ENCODE measurements at regions not wholly inside any gene's neighbourhood (a gene's known extent, or its start where the extent isn't known, plus 50 kb on each side); places are given as distances from the start of the nearest gene placed in this dataset.
"Not testable (repeated sequence)": the region's sequence is repeated elsewhere in the genome, so short reads cannot be mapped to it uniquely, and the experiment has no call there.

GRCh38 chr5:18992264-18992663 lies 995.7 kb downstream of the CDH18 start:
- no peak for DNase-seq

DNA sequence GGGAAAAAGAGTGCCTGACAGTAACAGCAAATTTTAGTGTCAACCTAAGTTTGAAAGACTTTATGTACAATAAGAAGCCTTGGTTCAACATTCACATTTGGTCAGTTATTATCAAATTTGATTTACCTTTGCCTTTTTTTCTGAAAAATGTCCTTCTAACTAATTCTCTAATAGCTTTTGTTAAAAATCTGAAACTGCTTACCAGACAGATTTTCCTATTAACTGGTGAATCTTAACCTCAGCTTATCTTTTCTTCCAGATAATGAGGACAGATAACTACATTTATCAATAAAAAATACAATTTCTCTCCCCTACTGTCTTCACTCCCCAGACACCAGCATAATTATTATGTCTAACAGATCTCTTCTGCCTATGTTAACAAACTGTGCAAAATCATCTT lies 988.5 kb downstream of the CDH18 start:
- DNase-seq: no peak

DNA sequence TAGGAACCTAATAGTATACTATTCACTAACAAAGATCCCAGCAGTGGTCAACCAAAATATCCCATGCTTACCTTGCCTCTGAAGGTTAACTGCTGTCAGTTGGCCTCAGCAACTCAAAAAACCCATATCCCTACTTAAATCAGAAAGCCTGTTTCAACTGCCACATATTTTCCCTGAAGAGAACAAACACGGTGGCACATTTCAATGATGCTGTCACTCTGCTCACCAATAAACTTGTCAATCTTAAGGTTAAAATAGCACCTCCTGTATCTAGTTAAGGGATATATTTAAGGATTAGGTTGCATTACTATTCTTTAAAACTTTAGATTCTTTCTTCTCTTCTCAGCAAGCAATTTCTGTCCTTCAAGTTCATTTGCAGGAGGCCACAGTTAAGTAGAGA lies 986.9 kb downstream of the CDH18 start:
- DNase-seq: no peak

DNA sequence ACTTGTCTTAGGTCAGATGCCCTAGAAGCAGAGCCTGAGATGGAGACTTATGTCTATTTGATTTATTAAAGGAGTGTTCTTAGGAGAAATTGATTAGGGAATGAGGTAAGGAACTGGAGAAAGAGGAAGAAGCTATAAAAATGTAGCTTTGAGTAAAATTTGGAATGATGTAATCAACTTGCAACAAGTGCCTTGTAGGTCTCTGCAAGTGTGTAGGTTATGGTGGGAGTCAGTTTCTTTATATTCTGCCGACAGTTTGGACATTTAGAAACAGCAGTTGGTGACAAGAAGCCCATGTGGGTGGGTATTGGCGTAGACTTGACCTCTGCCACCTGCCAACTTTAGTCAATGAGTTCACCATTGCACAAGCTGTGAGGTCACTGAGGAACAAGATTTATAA lies 986.5 kb downstream of the CDH18 start:
- DNase-seq: no peak

GRCh38 chr5:19002111-19002510 lies 985.9 kb downstream of the CDH18 start:
- no peak for DNase-seq

DNA sequence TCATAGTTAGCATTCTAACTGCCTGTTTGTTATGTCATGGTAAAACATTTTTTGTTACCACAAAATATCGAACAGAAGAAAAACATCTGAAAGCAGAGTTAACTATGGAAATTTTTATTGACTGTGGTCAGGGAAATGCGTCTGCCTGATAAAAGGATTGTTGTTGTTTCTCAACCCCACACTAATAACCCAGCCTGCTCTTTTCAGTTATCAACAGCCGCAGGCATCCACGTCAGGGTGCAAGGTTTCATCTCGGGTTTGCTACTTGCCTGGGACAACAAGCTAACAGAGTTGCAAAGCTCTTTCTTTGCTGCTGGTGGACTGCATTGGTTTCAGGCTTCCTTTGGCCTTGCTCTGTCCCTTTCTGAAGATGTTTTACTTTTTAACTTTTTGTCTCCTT lies 969.2 kb downstream of the CDH18 start:
- no peak for DNase-seq

DNA sequence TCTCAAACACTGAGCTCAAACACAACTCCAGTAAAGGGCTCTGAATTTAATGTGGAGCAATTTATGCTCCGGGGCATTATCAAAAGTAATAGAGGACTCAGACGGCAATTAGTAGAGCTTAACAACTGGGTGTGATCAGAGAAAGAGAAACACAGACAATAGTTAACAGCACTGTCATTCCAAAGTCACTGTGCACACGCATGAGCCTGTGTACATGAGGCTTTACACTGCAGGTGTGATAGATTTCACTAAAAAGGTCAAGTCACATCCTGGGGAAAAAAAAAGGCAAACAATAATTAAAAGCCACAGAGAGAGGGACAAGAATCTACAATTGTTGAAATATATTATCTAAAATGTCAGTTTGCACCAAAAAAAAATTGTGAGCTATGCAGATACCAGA lies 956.5 kb downstream of the CDH18 start:
- no peak for DNase-seq

- no peak for DNase-seq
Observed at GRCh38 chr5:19035816-19036215, 952.2 kb downstream of the CDH18 start.

DNA sequence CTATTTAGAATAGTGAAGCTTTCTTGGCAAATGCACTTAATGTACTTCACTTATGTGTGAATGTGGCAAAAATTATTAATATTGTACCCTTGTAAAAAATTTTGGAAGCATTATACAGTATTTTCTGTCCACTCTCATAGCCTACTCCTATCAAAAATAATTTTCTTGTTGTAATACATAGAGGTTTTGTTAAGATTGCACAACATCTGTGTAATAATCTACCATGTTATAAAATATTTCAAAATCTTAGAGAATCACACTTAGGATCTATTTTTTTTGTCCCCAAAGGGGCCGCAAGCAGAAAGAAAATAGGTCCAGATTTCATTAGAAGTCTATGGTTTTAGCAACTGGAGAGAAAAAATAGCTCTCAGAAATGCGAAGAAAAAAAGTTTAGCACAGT lies 945.9 kb downstream of the CDH18 start:
- DNase-seq: no peak

GRCh38 chr5:19044311-19044710 lies 943.7 kb downstream of the CDH18 start:
- no peak for DNase-seq

GRCh38 chr5:19044931-19045695 lies 942.9 kb downstream of the CDH18 start:
- no peak for DNase-seq

GRCh38 chr5:19047277-19047676 lies 940.7 kb downstream of the CDH18 start:
- DNase-seq: no peak

GRCh38 chr5:19048726-19049125 lies 939.3 kb downstream of the CDH18 start:
- DNase-seq: no peak

- DNase-seq: no peak
Observed at GRCh38 chr5:19058216-19058615, 929.8 kb downstream of the CDH18 start.

GRCh38 chr5:19064094-19064493 lies 923.9 kb downstream of the CDH18 start:
- no peak for DNase-seq

- no peak for DNase-seq
Observed at GRCh38 chr5:19067741-19068140, 920.3 kb downstream of the CDH18 start.

- no peak for DNase-seq
Observed at GRCh38 chr5:19098434-19098833, 889.6 kb downstream of the CDH18 start.

DNA sequence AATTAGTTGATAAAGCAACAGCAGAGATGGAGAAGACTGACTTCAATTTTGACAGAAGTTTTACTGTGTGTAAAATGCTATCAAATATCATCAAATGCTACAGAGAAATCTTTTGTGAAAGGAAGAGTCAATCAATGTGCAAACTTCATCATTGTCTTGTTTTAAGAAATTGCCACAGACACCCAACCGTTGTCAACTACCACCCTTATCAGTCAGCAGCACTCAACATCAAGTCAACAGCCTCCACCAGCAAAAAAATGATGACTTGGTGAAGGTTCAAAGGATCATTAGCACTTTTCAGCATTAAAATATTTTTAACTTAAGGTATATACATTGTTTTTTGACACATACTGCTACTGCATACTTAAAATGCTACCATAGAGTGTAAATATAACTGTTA lies 888.8 kb downstream of the CDH18 start:
- no peak for DNase-seq

- DNase-seq: no peak
Observed at GRCh38 chr5:19104948-19105347, 883.1 kb downstream of the CDH18 start.

- DNase-seq: no peak
Observed at GRCh38 chr5:19122923-19123322, 865.1 kb downstream of the CDH18 start.

GRCh38 chr5:19125956-19126713 lies 861.9 kb downstream of the CDH18 start:
- no peak for DNase-seq

GRCh38 chr5:19140276-19140675 lies 847.7 kb downstream of the CDH18 start:
- no peak for DNase-seq

DNA sequence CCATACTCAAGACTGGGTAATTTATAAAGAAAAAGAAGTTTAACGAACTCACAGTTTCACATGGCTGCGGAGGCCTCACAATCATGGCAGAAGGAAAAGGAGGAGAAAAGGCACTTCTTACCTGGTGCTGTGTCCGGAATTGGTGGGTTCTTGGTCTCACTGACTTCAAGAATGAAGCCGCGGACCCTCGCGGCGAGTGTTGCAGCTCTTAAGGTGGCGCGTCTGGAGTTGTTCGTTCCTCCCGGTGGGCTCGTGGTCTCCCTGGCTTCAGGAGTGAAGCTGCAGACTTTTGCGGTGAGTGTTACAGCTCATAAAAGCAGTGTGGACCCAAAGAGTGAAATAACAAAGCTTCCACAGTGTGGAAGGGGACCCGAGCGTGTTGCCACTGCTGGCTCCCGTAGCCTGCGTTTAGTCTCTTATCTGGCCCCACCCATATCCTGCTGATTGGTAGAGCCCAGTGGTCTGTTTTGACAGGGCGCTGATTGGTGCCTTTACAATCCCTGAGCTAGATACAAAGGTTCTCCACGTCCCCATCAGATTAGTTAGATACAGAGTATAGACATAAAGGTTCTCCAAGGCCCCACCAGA lies 846.0 kb downstream of the CDH18 start:
- DNase-seq: not testable (repeated sequence)

All from EL (cell line).